ENCODE measurements at regions not wholly inside any gene's neighbourhood (a gene's known extent, or its start where the extent isn't known, plus 50 kb on each side); places are given as distances from the start of the nearest gene placed in this dataset.
A peak's percentile ranks its signal among the peaks of the same experiment; 100 is the strongest.

DNA sequence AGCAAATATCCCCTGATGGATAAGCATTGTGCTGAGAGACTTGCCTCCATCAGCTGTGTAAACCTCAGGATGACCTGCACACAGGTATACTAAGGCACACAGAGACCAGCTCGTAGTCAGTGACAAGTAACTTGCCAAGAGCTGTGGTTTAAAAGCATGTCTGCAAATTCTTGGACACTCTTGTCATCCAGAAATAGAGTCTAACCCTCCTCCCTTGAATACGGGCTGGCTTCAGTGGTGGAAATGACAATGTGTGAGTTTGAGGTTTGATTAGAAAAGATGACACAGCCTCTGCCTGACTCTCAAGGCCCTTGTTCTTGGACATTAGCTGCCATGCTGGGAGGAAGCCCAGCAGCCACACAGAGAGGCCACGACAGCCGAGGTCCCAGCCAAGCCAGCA, 114.4 kb downstream of the GADD45G start:
- no peak overlapping the region for H3K27ac ChIP-seq (replicated peaks; ENCODE audit: low read length)

DNA sequence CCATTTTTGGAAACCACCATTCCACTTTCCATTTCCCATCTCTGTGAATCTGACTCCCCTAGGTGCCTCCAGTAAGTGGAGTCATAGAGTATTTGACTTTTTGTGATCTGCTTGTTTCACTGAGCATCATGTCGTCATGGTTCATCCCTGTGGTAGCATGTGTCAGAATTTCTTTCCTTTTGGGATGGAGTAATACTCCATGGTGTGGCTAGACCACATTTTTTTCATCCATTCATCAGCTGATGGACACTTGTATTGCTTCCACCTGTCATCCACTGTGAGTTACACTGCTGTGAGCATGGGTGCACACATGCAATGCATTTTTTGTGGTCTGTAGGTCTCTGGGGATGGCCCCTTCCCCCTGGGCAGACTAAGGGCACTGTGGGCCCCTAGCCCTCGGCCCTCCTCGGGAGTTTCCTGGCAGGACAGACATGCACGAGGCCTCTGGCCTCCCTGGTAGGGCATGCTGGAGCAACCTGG, 115.9 kb downstream of the GADD45G start:
- Histone ChIP-seq H3K36me3 (replicated peaks in 1 of 2; ENCODE audit: control insufficient read depth in 2 of 2, insufficient read depth in 2 of 2, low read length in 2 of 2) (no peaks in the 10 kb centered on the region), H2BK120ac (ENCODE audit: low read depth, low read length) (no peak overlapping the region), H3K14ac (ENCODE audit: low read length) (no peak overlapping the region), H3K4me1 (ENCODE audit: control insufficient read depth in 2 of 2, insufficient read depth in 1 of 2, low read depth in 1 of 2, low read length in 2 of 2) (no peaks in the 10 kb centered on the region), H3K9ac (ENCODE audit: low read depth, low read length, poor library complexity) (no peak overlapping the region), H2AK5ac (ENCODE audit: low read depth, low read length) (no peak overlapping the region), H3K79me1 (ENCODE audit: low read depth, low read length) (no peaks in the 10 kb centered on the region), H3K27ac (replicated peaks; ENCODE audit: low read length) (no peak overlapping the region), H3K9me3 (replicated peaks in 1 of 2; ENCODE audit: control insufficient read depth in 2 of 2, insufficient read depth in 1 of 2, low read depth in 1 of 2, low read length in 2 of 2) (no peaks in the 10 kb centered on the region), H3K18ac (ENCODE audit: low read length) (peak overlapping the region; percentile 24), H2BK12ac (ENCODE audit: low read length) (no peak overlapping the region), H3K23ac (ENCODE audit: low read depth, low read length, poor library complexity) (no peak overlapping the region), H2BK5ac (ENCODE audit: low read length) (no peak overlapping the region), H4K91ac (ENCODE audit: low read depth, low read length, poor library complexity) (no peak overlapping the region), H2AFZ (ENCODE audit: low read length) (no peak overlapping the region), H3K4me2 (ENCODE audit: insufficient read depth, low read length, poor library complexity, severe bottlenecking) (no peak overlapping the region), H4K8ac (ENCODE audit: low read depth, low read length) (no peak overlapping the region), H2BK15ac (ENCODE audit: low read length) (no peak overlapping the region), H3K4me3 (ENCODE audit: low read length in 2 of 2) (no peak overlapping the region), H3K27me3 (ENCODE audit: control insufficient read depth in 3 of 3, insufficient read depth in 3 of 3, low read depth in 1 of 3, low read length in 3 of 3) (peaks cover 0 to 4% (median 0%) of the 10 kb centered on the region in 3 experiments), H3K4ac (ENCODE audit: low read length) (no peak overlapping the region)
- DNase-seq (ENCODE audit: low spot score), result no peak
- WGBS, 2 donors (ENCODE audit: extremely low coverage in 2 of 2, insufficient read length in 2 of 2, insufficient replicate concordance in 1 of 2), result no CpG with 5 or more reads among the region's 4 CpGs

More for the DNA sequence above, 114.4 kb downstream of the GADD45G start:
- WGBS, 2 donors (ENCODE audit: extremely low coverage in 2 of 2, insufficient read length in 2 of 2, insufficient replicate concordance in 1 of 2), result no CpG with 5 or more reads among the region's 4 CpGs
- no peak overlapping the region for H2BK120ac ChIP-seq (ENCODE audit: low read depth, low read length)
- H3K4ac ChIP-seq (ENCODE audit: low read length), result no peak overlapping the region
- no peak overlapping the region for H2BK15ac ChIP-seq (ENCODE audit: low read length)
- no peak overlapping the region for H3K23ac ChIP-seq (ENCODE audit: low read depth, low read length, poor library complexity)
- no peak overlapping the region for H2AFZ ChIP-seq (ENCODE audit: low read length)
- H3K18ac ChIP-seq (ENCODE audit: low read length), result no peak overlapping the region
- no peak overlapping the region for H3K14ac ChIP-seq (ENCODE audit: low read length)
- no peaks in the 10 kb centered on the region for H3K79me1 ChIP-seq (ENCODE audit: low read depth, low read length)
- no peaks in the 10 kb centered on the region for H3K9me3 ChIP-seq (replicated peaks in 1 of 2; ENCODE audit: control insufficient read depth in 2 of 2, insufficient read depth in 1 of 2, low read depth in 1 of 2, low read length in 2 of 2)
- H4K8ac ChIP-seq (ENCODE audit: low read depth, low read length), result no peak overlapping the region
- H2BK5ac ChIP-seq (ENCODE audit: low read length), result no peak overlapping the region
- no peak overlapping the region for H3K4me3 ChIP-seq (ENCODE audit: low read length in 2 of 2)
- no peaks in the 10 kb centered on the region for H3K4me1 ChIP-seq (ENCODE audit: control insufficient read depth in 2 of 2, insufficient read depth in 1 of 2, low read depth in 1 of 2, low read length in 2 of 2)
- H3K9ac ChIP-seq (ENCODE audit: low read depth, low read length, poor library complexity), result no peak overlapping the region
- DNase-seq (ENCODE audit: low spot score), result no peak
- no peak overlapping the region for H2BK12ac ChIP-seq (ENCODE audit: low read length)
- H2AK5ac ChIP-seq (ENCODE audit: low read depth, low read length), result no peak overlapping the region
- peaks cover 0 to 4% (median 0%) of the 10 kb centered on the region in 3 experiments for H3K27me3 ChIP-seq (ENCODE audit: control insufficient read depth in 3 of 3, insufficient read depth in 3 of 3, low read depth in 1 of 3, low read length in 3 of 3)
- H4K91ac ChIP-seq (ENCODE audit: low read depth, low read length, poor library complexity), result no peak overlapping the region
- no peak overlapping the region for H3K4me2 ChIP-seq (ENCODE audit: insufficient read depth, low read length, poor library complexity, severe bottlenecking)
- no peaks in the 10 kb centered on the region for H3K36me3 ChIP-seq (replicated peaks in 1 of 2; ENCODE audit: control insufficient read depth in 2 of 2, insufficient read depth in 2 of 2, low read length in 2 of 2)

DNA sequence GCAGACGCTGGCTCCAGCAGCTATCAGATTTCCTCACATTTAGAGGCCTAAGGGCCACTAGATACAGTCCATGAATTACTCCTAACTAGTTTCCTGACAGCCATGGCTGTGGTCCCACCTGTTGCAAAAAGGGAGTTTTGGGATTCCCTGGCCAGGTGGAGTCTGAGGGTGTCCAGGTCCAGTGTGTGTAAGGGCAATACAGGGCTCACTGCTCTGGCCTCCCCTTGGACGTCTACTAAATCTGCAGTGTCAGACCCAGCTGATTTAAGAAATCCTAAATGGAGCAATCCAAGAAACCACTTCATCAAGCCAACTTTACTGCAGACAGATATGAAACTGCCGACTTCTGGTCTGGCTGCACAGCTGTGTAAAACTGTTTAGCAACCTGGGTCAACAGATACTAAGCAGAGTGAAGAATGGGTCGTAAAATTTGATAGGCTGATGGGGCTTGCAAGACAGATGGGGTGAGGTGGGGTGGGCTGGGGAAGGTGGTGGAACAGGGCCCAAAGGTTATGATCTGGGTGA, 116.4 kb downstream of the GADD45G start:
- no peak for DNase-seq (ENCODE audit: low spot score)
- Histone ChIP-seq H2AK5ac (ENCODE audit: low read depth, low read length) (no peak overlapping the region), H2BK12ac (ENCODE audit: low read length) (no peak overlapping the region), H3K23ac (ENCODE audit: low read depth, low read length, poor library complexity) (no peak overlapping the region), H3K18ac (ENCODE audit: low read length) (no peak overlapping the region), H3K36me3 (replicated peaks in 1 of 2; ENCODE audit: control insufficient read depth in 2 of 2, insufficient read depth in 2 of 2, low read length in 2 of 2) (no peaks in the 10 kb centered on the region), H3K4ac (ENCODE audit: low read length) (no peak overlapping the region), H4K91ac (ENCODE audit: low read depth, low read length, poor library complexity) (no peak overlapping the region), H3K9me3 (replicated peaks in 1 of 2; ENCODE audit: control insufficient read depth in 2 of 2, insufficient read depth in 1 of 2, low read depth in 1 of 2, low read length in 2 of 2) (no peaks in the 10 kb centered on the region), H3K9ac (ENCODE audit: low read depth, low read length, poor library complexity) (no peak overlapping the region), H3K27me3 (ENCODE audit: control insufficient read depth in 3 of 3, insufficient read depth in 3 of 3, low read depth in 1 of 3, low read length in 3 of 3) (peaks cover 0 to 4% (median 0%) of the 10 kb centered on the region in 3 experiments), H3K4me3 (ENCODE audit: low read length in 2 of 2) (no peak overlapping the region), H3K79me1 (ENCODE audit: low read depth, low read length) (no peaks in the 10 kb centered on the region), H2AFZ (ENCODE audit: low read length) (no peak overlapping the region), H3K4me1 (ENCODE audit: control insufficient read depth in 2 of 2, insufficient read depth in 1 of 2, low read depth in 1 of 2, low read length in 2 of 2) (no peaks in the 10 kb centered on the region), H3K27ac (replicated peaks; ENCODE audit: low read length) (no peak overlapping the region), H3K14ac (ENCODE audit: low read length) (no peak overlapping the region), H2BK120ac (ENCODE audit: low read depth, low read length) (no peak overlapping the region), H3K4me2 (ENCODE audit: insufficient read depth, low read length, poor library complexity, severe bottlenecking) (no peak overlapping the region), H4K8ac (ENCODE audit: low read depth, low read length) (no peak overlapping the region), H2BK5ac (ENCODE audit: low read length) (no peak overlapping the region), H2BK15ac (ENCODE audit: low read length) (no peak overlapping the region)
- WGBS, 2 donors (ENCODE audit: extremely low coverage in 2 of 2, insufficient read length in 2 of 2, insufficient replicate concordance in 1 of 2), result no CpG with 5 or more reads among the region's 4 CpGs

DNA sequence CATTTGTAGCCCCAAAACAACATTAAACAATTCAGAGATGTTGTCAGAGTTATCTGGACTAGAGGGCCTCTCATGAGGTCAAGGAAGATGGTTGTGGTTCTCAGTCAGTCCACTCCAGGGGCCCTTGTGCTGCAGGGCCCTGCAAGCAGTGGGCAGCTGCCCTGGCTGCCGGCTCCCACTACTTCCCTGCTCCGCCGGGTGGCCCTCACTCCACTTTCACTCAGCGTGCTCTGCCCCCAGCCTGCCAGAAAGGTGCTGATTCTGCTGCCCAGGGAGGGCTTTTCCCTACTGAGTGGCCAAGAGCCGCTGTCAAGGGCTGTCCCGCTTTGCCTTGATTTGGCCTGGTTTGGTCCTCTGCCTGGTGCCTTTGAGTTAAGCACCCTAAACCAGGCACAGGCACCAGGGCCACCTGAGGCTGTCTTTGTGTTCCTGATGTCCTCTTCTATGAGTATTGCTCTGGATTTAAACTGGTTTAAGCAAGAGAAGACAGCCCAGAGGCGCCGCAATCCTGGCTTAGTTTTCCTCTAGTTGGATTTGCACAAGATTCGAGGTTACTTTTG, 117.2 kb downstream of the GADD45G start:
- Histone ChIP-seq H2BK120ac (ENCODE audit: low read depth, low read length) (no peak overlapping the region), H3K4me2 (ENCODE audit: insufficient read depth, low read length, poor library complexity, severe bottlenecking) (no peak overlapping the region), H3K36me3 (replicated peaks in 1 of 2; ENCODE audit: control insufficient read depth in 2 of 2, insufficient read depth in 2 of 2, low read length in 2 of 2) (no peaks in the 10 kb centered on the region), H3K14ac (ENCODE audit: low read length) (no peak overlapping the region), H3K4me1 (ENCODE audit: control insufficient read depth in 2 of 2, insufficient read depth in 1 of 2, low read depth in 1 of 2, low read length in 2 of 2) (no peaks in the 10 kb centered on the region), H2AFZ (ENCODE audit: low read length) (no peak overlapping the region), H3K79me1 (ENCODE audit: low read depth, low read length) (no peaks in the 10 kb centered on the region), H3K27ac (replicated peaks; ENCODE audit: low read length) (no peak overlapping the region), H2BK12ac (ENCODE audit: low read length) (no peak overlapping the region), H3K4ac (ENCODE audit: low read length) (no peak overlapping the region), H3K23ac (ENCODE audit: low read depth, low read length, poor library complexity) (no peak overlapping the region), H4K8ac (ENCODE audit: low read depth, low read length) (no peak overlapping the region), H3K27me3 (ENCODE audit: control insufficient read depth in 3 of 3, insufficient read depth in 3 of 3, low read depth in 1 of 3, low read length in 3 of 3) (peaks cover 0 to 4% (median 0%) of the 10 kb centered on the region in 3 experiments), H4K91ac (ENCODE audit: low read depth, low read length, poor library complexity) (no peak overlapping the region), H3K4me3 (ENCODE audit: low read length in 2 of 2) (no peak overlapping the region), H2AK5ac (ENCODE audit: low read depth, low read length) (no peak overlapping the region), H3K18ac (ENCODE audit: low read length) (peak overlapping the region; percentile 32), H2BK15ac (ENCODE audit: low read length) (no peak overlapping the region), H2BK5ac (ENCODE audit: low read length) (no peak overlapping the region), H3K9me3 (replicated peaks in 1 of 2; ENCODE audit: control insufficient read depth in 2 of 2, insufficient read depth in 1 of 2, low read depth in 1 of 2, low read length in 2 of 2) (no peaks in the 10 kb centered on the region), H3K9ac (ENCODE audit: low read depth, low read length, poor library complexity) (no peak overlapping the region)
- WGBS, 2 donors (ENCODE audit: extremely low coverage in 2 of 2, insufficient read length in 2 of 2, insufficient replicate concordance in 1 of 2), result no CpG with 5 or more reads among the region's 9 CpGs
- no peak for DNase-seq (ENCODE audit: low spot score)

Data from neuronal stem cell (in vitro differentiated cells).